Panc1 (cell line): ENCODE measurements at regions not wholly inside any gene's neighbourhood (a gene's known extent, or its start where the extent isn't known, plus 50 kb on each side); places are given as distances from the start of the nearest gene placed in this dataset.

Experiments used
- ATAC-seq: fragments of 200-7000 bp; cut with Tn5 transposase; 2 replicates; pipeline ENCODE4 v1.9.1; 2020; ENCODE audit warnings: mild to moderate bottlenecking, moderate library complexity
- BruUV-seq: library from RNA; stranded (reverse); fragments of 400-500 nt; replicated peaks from 2 replicates; lab custom pipeline; 2021; lab: Mats Ljungman, UMichigan
- CTCF ChIA-PET: fragments of 300-600 bp; sonication (Branson Sonifier 250); formaldehyde crosslinking; loops from one replicate; lab custom pipeline; 2022; ENCODE audit warnings: antibody characterized with exemption; lab: Charles Lee
- POLR2A ChIA-PET: fragments of 300-600 bp; sonication (Branson Sonifier 250); formaldehyde crosslinking; loops from one replicate; lab custom pipeline; 2022; ENCODE audit warnings: antibody characterized with exemption; lab: Charles Lee
- DNase-seq: peaks from one replicate; pipeline ENCODE4 v3.0.0-alpha.2; 2010; ENCODE audit warnings: low read depth, low spot score
- H3K27ac ChIP-seq: 2 replicates; pipeline ENCODE4 v1.5.1; 2011; ENCODE audit warnings: mild to moderate bottlenecking, low read length, inconsistent platforms
- H3K27me3 ChIP-seq: fragments of 200-500 bp; sonication (Bioruptor generic); 2 replicates; pipeline ENCODE4 v1.6.0; 2014; ENCODE audit warnings: low read length, inconsistent platforms; ENCODE audit not compliant: control insufficient read depth, insufficient read depth
- H3K36me3 ChIP-seq: fragments of 200-500 bp; sonication (Bioruptor generic); 2 replicates; pipeline ENCODE4 v1.5.1; 2014; ENCODE audit warnings: inconsistent platforms, mild to moderate bottlenecking, low read length, moderate library complexity; ENCODE audit not compliant: control insufficient read depth, insufficient read depth
- H3K4me1 ChIP-seq: 2 replicates; pipeline ENCODE4 v1.5.1; 2011; ENCODE audit warnings: inconsistent platforms, mild to moderate bottlenecking, low read length, moderate library complexity; ENCODE audit not compliant: control insufficient read depth, insufficient read depth
- H3K4me3 ChIP-seq, 2 experiments: 2 replicates each; pipeline ENCODE4 v1.5.1; 2011 to 2012; ENCODE audit warnings: low read depth in 2 of 2, low read length in 2 of 2, mild to moderate bottlenecking in 2 of 2, inconsistent platforms in 1 of 2, moderate library complexity in 1 of 2
- H3K9me3 ChIP-seq: fragments of 200-500 bp; sonication (Bioruptor generic); 2 replicates; pipeline ENCODE4 v1.5.1; 2014; ENCODE audit warnings: low read depth, mild to moderate bottlenecking, inconsistent platforms, low read length, moderate library complexity; ENCODE audit not compliant: control insufficient read depth, insufficient read depth
- CTCF ChIP-seq: fragments of 450-650 bp; IDR thresholded peaks from 2 replicates; pipeline ENCODE4 v1.5.1; 2017; ENCODE audit warnings: mild to moderate bottlenecking
- POLR2AphosphoS5 ChIP-seq: IDR thresholded peaks from 2 replicates; pipeline ENCODE4 v1.6.1; 2012; ENCODE audit warnings: mild to moderate bottlenecking, low read depth, low read length, moderate library complexity
- SIN3A ChIP-seq: IDR thresholded peaks from 2 replicates; pipeline ENCODE4 v1.6.1; 2012; ENCODE audit warnings: low read depth, mild to moderate bottlenecking, low read length, moderate library complexity, borderline replicate concordance; ENCODE audit not compliant: insufficient read depth
- TCF7L2 ChIP-seq: IDR thresholded peaks from 2 replicates; pipeline ENCODE4 v1.6.1; 2011; ENCODE audit warnings: mild to moderate bottlenecking, low read depth, low read length, inconsistent platforms
- in situ Hi-C: cut with HindIII; loops from 2 replicates; pipeline ENCODE4 v1.10.0; 2016; ENCODE audit warnings: low sequenced_read_pairs, low pct_unique_long_range_greater_than_20kb
- intact Hi-C: fragments of 100-400 bp; cut with micrococcal nuclease; formaldehyde crosslinking; loops from one replicate; pipeline ENCODE4 v1.10.0; 2022; ENCODE audit not compliant: unreplicated experiment
- TF ChIP-seq, protein P1 (sequence below), 2 experiments: IDR thresholded peaks; 2 replicates each; pipeline ENCODE4 v1.6.1; 2011 to 2012; ENCODE audit warnings: low read depth in 2 of 2, control low read depth in 1 of 2, low read length in 1 of 2, mild to moderate bottlenecking in 1 of 2, moderate library complexity in 1 of 2; ENCODE audit not compliant: insufficient read depth in 1 of 2

DNA sequence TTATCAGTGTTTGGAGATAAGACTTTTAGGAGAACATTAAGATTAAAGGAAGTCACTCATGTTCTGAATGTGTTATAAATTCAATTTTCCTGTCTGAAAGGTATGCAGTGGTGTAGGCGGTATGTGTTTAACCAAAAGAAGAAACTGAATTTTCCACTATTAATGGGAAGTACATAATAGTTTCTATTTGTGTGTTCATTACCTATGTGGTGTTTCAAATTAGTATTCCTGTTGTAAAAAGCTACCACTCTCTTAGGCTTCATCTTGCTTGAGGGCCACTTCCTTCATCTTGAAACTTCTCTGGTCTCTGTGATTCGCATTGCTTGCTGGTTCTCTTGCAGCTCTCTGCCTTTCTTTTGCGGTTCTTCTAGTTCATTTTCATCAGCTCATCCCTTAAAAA lies 123.4 kb downstream of the HLX start:
- Histone ChIP-seq H3K4me1 (no peaks in the 10 kb centered on the region), H3K9me3 (no peaks in the 10 kb centered on the region), H3K27ac (no peak overlapping the region), H3K4me3 (no peak overlapping the region), H3K27me3 (no peaks in the 10 kb centered on the region), H3K36me3 (no peaks in the 10 kb centered on the region)
- no peak for TF ChIP-seq POLR2AphosphoS5
- no peak for TF ChIP-seq TCF7L2
- no peak for TF ChIP-seq SIN3A
- TF ChIP-seq, protein P1, sequence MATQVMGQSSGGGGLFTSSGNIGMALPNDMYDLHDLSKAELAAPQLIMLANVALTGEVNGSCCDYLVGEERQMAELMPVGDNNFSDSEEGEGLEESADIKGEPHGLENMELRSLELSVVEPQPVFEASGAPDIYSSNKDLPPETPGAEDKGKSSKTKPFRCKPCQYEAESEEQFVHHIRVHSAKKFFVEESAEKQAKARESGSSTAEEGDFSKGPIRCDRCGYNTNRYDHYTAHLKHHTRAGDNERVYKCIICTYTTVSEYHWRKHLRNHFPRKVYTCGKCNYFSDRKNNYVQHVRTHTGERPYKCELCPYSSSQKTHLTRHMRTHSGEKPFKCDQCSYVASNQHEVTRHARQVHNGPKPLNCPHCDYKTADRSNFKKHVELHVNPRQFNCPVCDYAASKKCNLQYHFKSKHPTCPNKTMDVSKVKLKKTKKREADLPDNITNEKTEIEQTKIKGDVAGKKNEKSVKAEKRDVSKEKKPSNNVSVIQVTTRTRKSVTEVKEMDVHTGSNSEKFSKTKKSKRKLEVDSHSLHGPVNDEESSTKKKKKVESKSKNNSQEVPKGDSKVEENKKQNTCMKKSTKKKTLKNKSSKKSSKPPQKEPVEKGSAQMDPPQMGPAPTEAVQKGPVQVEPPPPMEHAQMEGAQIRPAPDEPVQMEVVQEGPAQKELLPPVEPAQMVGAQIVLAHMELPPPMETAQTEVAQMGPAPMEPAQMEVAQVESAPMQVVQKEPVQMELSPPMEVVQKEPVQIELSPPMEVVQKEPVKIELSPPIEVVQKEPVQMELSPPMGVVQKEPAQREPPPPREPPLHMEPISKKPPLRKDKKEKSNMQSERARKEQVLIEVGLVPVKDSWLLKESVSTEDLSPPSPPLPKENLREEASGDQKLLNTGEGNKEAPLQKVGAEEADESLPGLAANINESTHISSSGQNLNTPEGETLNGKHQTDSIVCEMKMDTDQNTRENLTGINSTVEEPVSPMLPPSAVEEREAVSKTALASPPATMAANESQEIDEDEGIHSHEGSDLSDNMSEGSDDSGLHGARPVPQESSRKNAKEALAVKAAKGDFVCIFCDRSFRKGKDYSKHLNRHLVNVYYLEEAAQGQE (IDR thresholded peaks at IDR 0.05; ENCODE audit: insufficient read depth in 1 of 2, low read depth in 2 of 2, low read length in 1 of 2): no peak
- ATAC-seq (no peak), DNase-seq (no peak)
- POLR2A ChIA-PET: no interaction called here
- in situ Hi-C loops (no loop called here), intact Hi-C loops (no loop called here)
- no TSS peak for BruUV-seq
- CTCF ChIA-PET: no interaction called here

- no peaks in the 10 kb centered on the region for H3K36me3 ChIP-seq
- DNase-seq (no peak), ATAC-seq (no peak)
- H3K4me1 ChIP-seq: no peaks in the 10 kb centered on the region
- H3K27ac ChIP-seq: no peak overlapping the region
- ChIA-PET CTCF (no interaction called here), POLR2A (no interaction called here)
- no TSS peak for BruUV-seq
- TF ChIP-seq POLR2AphosphoS5 (no peak), TCF7L2 (no peak)
- TF ChIP-seq, protein P1 (IDR thresholded peaks at IDR 0.05; ENCODE audit: insufficient read depth in 1 of 2, low read depth in 2 of 2, low read length in 1 of 2): no peak
- H3K27me3 ChIP-seq: no peaks in the 10 kb centered on the region
- in situ Hi-C loops: no loop called here
- no peak overlapping the region for H3K4me3 ChIP-seq
- intact Hi-C loops: no loop called here
- no peaks in the 10 kb centered on the region for H3K9me3 ChIP-seq
Observed at GRCh38 chr1:221011145-221011544, 131.9 kb downstream of the HLX start.

- POLR2A ChIA-PET: no interaction called here
Observed at GRCh38 chr1:221012120-221012519, 132.9 kb downstream of the HLX start.

More at GRCh38 chr1:221012120-221012519, 132.9 kb downstream of the HLX start:
- CTCF ChIA-PET: no interaction called here
- no peaks in the 10 kb centered on the region for H3K36me3 ChIP-seq
- no peaks in the 10 kb centered on the region for H3K27me3 ChIP-seq
- TF ChIP-seq CTCF (no peak), TCF7L2 (no peak), SIN3A (no peak), POLR2AphosphoS5 (no peak)
- TF ChIP-seq, protein P1 (IDR thresholded peaks at IDR 0.05; ENCODE audit: insufficient read depth in 1 of 2, low read depth in 2 of 2, low read length in 1 of 2): no peak
- DNase-seq: no peak
- no peak overlapping the region for H3K27ac ChIP-seq
- no peak for ATAC-seq
- intact Hi-C loops (no loop called here), in situ Hi-C loops (no loop called here)
- BruUV-seq: no TSS peak
- H3K9me3 ChIP-seq: no peaks in the 10 kb centered on the region
- no peaks in the 10 kb centered on the region for H3K4me1 ChIP-seq
- no peak overlapping the region for H3K4me3 ChIP-seq
